ENCODE measurements at regions not wholly inside any gene's neighbourhood (a gene's known extent, or its start where the extent isn't known, plus 50 kb on each side); places are given as distances from the start of the nearest gene placed in this dataset.
"Not testable (repeated sequence)": the region's sequence is repeated elsewhere in the genome, so short reads cannot be mapped to it uniquely, and the experiment has no call there.

- no peaks in the 10 kb centered on the region for H3K36me3 Mint-ChIP-seq
- peaks cover 5% of the 10 kb centered on the region in 2 donors for H3K9me3 Mint-ChIP-seq
- DNase-seq (ENCODE audit: low spot score in 2 of 2), result no peak
- H3K27ac Mint-ChIP-seq, result no peak overlapping the region
- no peak for ATAC-seq
Measured at GRCh38 chr13:83825676-83826075, 56.6 kb downstream of the SLITRK1 start.

- Mint-ChIP-seq H3K9me3 (no peaks in the 10 kb centered on the region), H3K27ac (no peak overlapping the region), H3K36me3 (no peaks in the 10 kb centered on the region)
- ATAC-seq (no peak), DNase-seq (ENCODE audit: low spot score in 2 of 2) (no peak)
Measured at GRCh38 chr13:83824560-83824959, 57.7 kb downstream of the SLITRK1 start.

- Mint-ChIP-seq H3K9me3 (peaks cover 0 to 3% of the 10 kb centered on the region in 2 donors), H3K27ac (no peak overlapping the region), H3K36me3 (no peaks in the 10 kb centered on the region)
- ATAC-seq (no peak), DNase-seq (ENCODE audit: low spot score in 2 of 2) (no peak)
Measured at GRCh38 chr13:83824120-83824519, 58.2 kb downstream of the SLITRK1 start.

GRCh38 chr13:83819611-83820010, 62.7 kb downstream of the SLITRK1 start:
- no peak overlapping the region for H3K27ac Mint-ChIP-seq
- no peak for DNase-seq (ENCODE audit: low spot score in 2 of 2)
- no peak for ATAC-seq
- H3K9me3 Mint-ChIP-seq, result peaks cover 3 to 14% of the 10 kb centered on the region in 2 donors
- H3K36me3 Mint-ChIP-seq, result no peaks in the 10 kb centered on the region

- Mint-ChIP-seq H3K36me3 (no peaks in the 10 kb centered on the region), H3K27ac (no peak overlapping the region), H3K9me3 (peaks cover 3 to 14% of the 10 kb centered on the region in 2 donors)
- no peak for ATAC-seq
- no peak for DNase-seq (ENCODE audit: low spot score in 2 of 2)
Measured at GRCh38 chr13:83819156-83819555, 63.1 kb downstream of the SLITRK1 start.

- Mint-ChIP-seq H3K27ac (no peak overlapping the region), H3K9me3 (peaks cover 8 to 14% of the 10 kb centered on the region in 2 donors), H3K36me3 (no peaks in the 10 kb centered on the region)
- ATAC-seq, result no peak
- no peak for DNase-seq (ENCODE audit: low spot score in 2 of 2)
Measured at GRCh38 chr13:83816081-83816480, 66.2 kb downstream of the SLITRK1 start.

- ATAC-seq (no peak), DNase-seq (ENCODE audit: low spot score in 2 of 2) (no peak)
- H3K27ac Mint-ChIP-seq, result no peak overlapping the region
- H3K9me3 Mint-ChIP-seq, result peaks cover 8 to 14% of the 10 kb centered on the region in 2 donors
- no peaks in the 10 kb centered on the region for H3K36me3 Mint-ChIP-seq
Measured at GRCh38 chr13:83815598-83815997, 66.7 kb downstream of the SLITRK1 start.

- no peak for ATAC-seq
- Mint-ChIP-seq H3K36me3 (no peaks in the 10 kb centered on the region), H3K27ac (no peak overlapping the region), H3K9me3 (peaks cover under 1 to 5% of the 10 kb centered on the region in 2 donors)
- DNase-seq (ENCODE audit: low spot score in 2 of 2), result no peak
Measured at GRCh38 chr13:83810136-83810535, 72.1 kb downstream of the SLITRK1 start.

GRCh38 chr13:83804356-83804962, 77.8 kb downstream of the SLITRK1 start:
- no peak for ATAC-seq
- Mint-ChIP-seq H3K27ac (no peak overlapping the region), H3K9me3 (peaks cover 7 to 14% of the 10 kb centered on the region in 2 donors), H3K36me3 (no peaks in the 10 kb centered on the region)
- no peak for DNase-seq (ENCODE audit: low spot score in 2 of 2)

- Mint-ChIP-seq H3K27ac (no peak overlapping the region), H3K9me3 (peaks cover 4 to 6% of the 10 kb centered on the region in 2 donors), H3K36me3 (no peaks in the 10 kb centered on the region)
- ATAC-seq, result no peak
- no peak for DNase-seq (ENCODE audit: low spot score in 2 of 2)
Measured at GRCh38 chr13:83798731-83799130, 83.5 kb downstream of the SLITRK1 start.

- Mint-ChIP-seq H3K9me3 (no peaks in the 10 kb centered on the region), H3K27ac (no peak overlapping the region), H3K36me3 (no peaks in the 10 kb centered on the region)
- no peak for DNase-seq (ENCODE audit: low spot score in 2 of 2)
- ATAC-seq, result no peak
Measured at GRCh38 chr13:83796364-83796763, 85.9 kb downstream of the SLITRK1 start.

- no peak overlapping the region for H3K27ac Mint-ChIP-seq
- no peaks in the 10 kb centered on the region for H3K9me3 Mint-ChIP-seq
- ATAC-seq (no peak), DNase-seq (ENCODE audit: low spot score in 2 of 2) (no peak)
- H3K36me3 Mint-ChIP-seq, result no peaks in the 10 kb centered on the region
Measured at GRCh38 chr13:83794583-83794982, 87.7 kb downstream of the SLITRK1 start.

- ATAC-seq, result no peak
- H3K36me3 Mint-ChIP-seq, result no peaks in the 10 kb centered on the region
- H3K27ac Mint-ChIP-seq, result no peak overlapping the region
- no peak for DNase-seq (ENCODE audit: low spot score in 2 of 2)
- peaks cover 8% of the 10 kb centered on the region in 2 donors for H3K9me3 Mint-ChIP-seq
Measured at GRCh38 chr13:83780227-83780626, 102.0 kb downstream of the SLITRK1 start.

- no peaks in the 10 kb centered on the region for H3K36me3 Mint-ChIP-seq
- ATAC-seq (no peak), DNase-seq (ENCODE audit: low spot score in 2 of 2) (no peak)
- no peak overlapping the region for H3K27ac Mint-ChIP-seq
- H3K9me3 Mint-ChIP-seq, result peaks cover 3 to 6% of the 10 kb centered on the region in 2 donors
Measured at GRCh38 chr13:83773961-83774360, 108.3 kb downstream of the SLITRK1 start.

GRCh38 chr13:83765796-83766195, 116.5 kb downstream of the SLITRK1 start:
- no peak for DNase-seq (ENCODE audit: low spot score in 2 of 2)
- H3K9me3 Mint-ChIP-seq, result peaks cover 5 to 12% of the 10 kb centered on the region in 2 donors
- H3K27ac Mint-ChIP-seq, result no peak overlapping the region
- H3K36me3 Mint-ChIP-seq, result peaks cover 0 to 4% of the 10 kb centered on the region in 2 donors
- ATAC-seq, result no peak

GRCh38 chr13:83761631-83762030, 120.6 kb downstream of the SLITRK1 start:
- ATAC-seq (no peak), DNase-seq (ENCODE audit: low spot score in 2 of 2) (no peak)
- no peaks in the 10 kb centered on the region for H3K36me3 Mint-ChIP-seq
- no peak overlapping the region for H3K27ac Mint-ChIP-seq
- H3K9me3 Mint-ChIP-seq, result peaks cover 4 to 15% of the 10 kb centered on the region in 2 donors

GRCh38 chr13:83755210-83755609, 127.1 kb downstream of the SLITRK1 start:
- not testable (repeated sequence) for DNase-seq (ENCODE audit: low spot score in 2 of 2); ATAC-seq; H3K27ac Mint-ChIP-seq
- peaks cover 0 to 11% of the 10 kb centered on the region in 2 donors for H3K36me3 Mint-ChIP-seq
- H3K9me3 Mint-ChIP-seq, result peaks cover 18 to 26% of the 10 kb centered on the region in 2 donors

GRCh38 chr13:83753912-83754624, 128.2 kb downstream of the SLITRK1 start:
- ATAC-seq (no peak), DNase-seq (ENCODE audit: low spot score in 2 of 2) (no peak)
- Mint-ChIP-seq H3K27ac (no peak overlapping the region), H3K9me3 (peaks cover 16 to 23% of the 10 kb centered on the region in 2 donors), H3K36me3 (peaks cover 0 to 11% of the 10 kb centered on the region in 2 donors)
